Activated CD8-positive, alpha-beta memory T cell treated with anti-CD3 and anti-CD28 coated beads for 48 hours (primary cell): ENCODE measurements at regions not wholly inside any gene's neighbourhood (a gene's known extent, or its start where the extent isn't known, plus 50 kb on each side); places are given as distances from the start of the nearest gene placed in this dataset.

Source experiments
- DNase-seq, 3 experiments: peaks; one replicate each; pipeline ENCODE4 v3.0.0-alpha.2; 2020; ENCODE audit warnings: low read depth in 2 of 3, low spot score in 2 of 3

- DNase-seq = no peak
These were observed 141.2 kb downstream of the ZBTB18 start for GRCh38 chr1:244192325-244192724.

GRCh38 chr1:244196571-244197285 lies 145.6 kb downstream of the ZBTB18 start:
- DNase-seq = no peak

- no peak for DNase-seq
These were observed 146.8 kb downstream of the ZBTB18 start for GRCh38 chr1:244197851-244198375.

- no peak for DNase-seq
These were observed 148.8 kb downstream of the ZBTB18 start for GRCh38 chr1:244199902-244200301.

GRCh38 chr1:244200596-244200995 lies 149.5 kb downstream of the ZBTB18 start:
- DNase-seq = no peak

- DNase-seq = no peak
These were observed 150.7 kb downstream of the ZBTB18 start for GRCh38 chr1:244201750-244202149.

- DNase-seq = no peak
These were observed 152.9 kb downstream of the ZBTB18 start for GRCh38 chr1:244204004-244204403.

- DNase-seq = no peak
These were observed 154.1 kb downstream of the ZBTB18 start for GRCh38 chr1:244205171-244205570.

- DNase-seq = no peak
These were observed 154.8 kb downstream of the ZBTB18 start for GRCh38 chr1:244205906-244206305.

- DNase-seq = no peak
These were observed 156.2 kb downstream of the ZBTB18 start for GRCh38 chr1:244207042-244207934.

- DNase-seq = no peak
These were observed 156.8 kb downstream of the ZBTB18 start for GRCh38 chr1:244207935-244208244.

- DNase-seq = no peak
These were observed 158.9 kb downstream of the ZBTB18 start for GRCh38 chr1:244209955-244210354.

GRCh38 chr1:244210884-244211558 lies 159.9 kb downstream of the ZBTB18 start:
- no peak for DNase-seq

GRCh38 chr1:244211559-244211944 lies 160.5 kb downstream of the ZBTB18 start:
- no peak for DNase-seq

GRCh38 chr1:244212219-244212618 lies 161.1 kb downstream of the ZBTB18 start:
- no peak for DNase-seq

- no peak for DNase-seq
These were observed 161.9 kb downstream of the ZBTB18 start for GRCh38 chr1:244212797-244213475.

GRCh38 chr1:244214009-244214967 lies 163.2 kb downstream of the ZBTB18 start:
- no peak for DNase-seq

GRCh38 chr1:244216836-244217235 lies 165.8 kb downstream of the ZBTB18 start:
- no peak for DNase-seq

- DNase-seq = no peak
These were observed 166.6 kb downstream of the ZBTB18 start for GRCh38 chr1:244217711-244218110.

GRCh38 chr1:244218220-244218619 lies 167.1 kb downstream of the ZBTB18 start:
- no peak for DNase-seq
